ENCODE measurements at regions not wholly inside any gene's neighbourhood (a gene's known extent, or its start where the extent isn't known, plus 50 kb on each side); places are given as distances from the start of the nearest gene placed in this dataset.
"Not testable (repeated sequence)": the region's sequence is repeated elsewhere in the genome, so short reads cannot be mapped to it uniquely, and the experiment has no call there.

DNA sequence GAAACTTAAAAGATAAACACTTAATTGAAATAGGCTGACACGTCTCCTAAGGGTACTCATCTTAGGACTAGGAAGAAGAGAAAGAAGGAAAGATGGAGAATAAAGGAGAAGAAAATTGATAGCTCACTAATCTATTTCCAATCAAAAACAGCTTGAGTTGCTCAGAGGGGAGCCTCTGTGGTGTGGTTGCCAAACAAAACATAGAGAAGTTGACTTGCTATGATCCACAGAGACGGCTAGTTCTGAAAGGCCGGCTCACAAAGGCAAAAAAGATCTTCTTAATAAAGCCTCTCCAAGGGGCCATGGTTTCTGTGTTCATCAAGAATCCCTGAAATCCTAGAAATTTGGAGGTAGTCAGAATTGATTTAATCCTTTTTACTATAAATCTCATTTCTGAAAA is 644.1 kb downstream of the LMO4 start:
- DNase-seq (ENCODE audit: extremely low read depth, low read depth, low spot score), result no peak

DNA sequence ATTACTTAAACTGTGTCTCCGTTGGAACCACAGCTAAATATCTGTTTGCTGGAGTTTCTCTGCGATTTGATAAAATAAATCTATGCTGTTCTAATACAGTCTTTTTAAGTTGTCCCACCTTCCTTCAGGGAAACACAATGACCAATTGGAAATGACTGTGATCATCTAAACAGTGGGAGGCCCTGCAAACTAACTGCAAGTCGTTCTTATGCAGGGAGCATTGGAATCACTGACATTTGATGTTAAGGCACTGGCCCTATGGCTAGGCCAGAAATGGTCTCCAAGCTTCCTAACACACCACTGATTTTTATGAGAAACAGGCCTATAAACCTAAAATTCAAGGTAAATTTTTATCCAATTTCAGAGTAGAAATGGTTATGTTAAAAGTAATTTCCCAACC is 645.2 kb downstream of the LMO4 start:
- DNase-seq (ENCODE audit: extremely low read depth, low read depth, low spot score), result no peak

DNA sequence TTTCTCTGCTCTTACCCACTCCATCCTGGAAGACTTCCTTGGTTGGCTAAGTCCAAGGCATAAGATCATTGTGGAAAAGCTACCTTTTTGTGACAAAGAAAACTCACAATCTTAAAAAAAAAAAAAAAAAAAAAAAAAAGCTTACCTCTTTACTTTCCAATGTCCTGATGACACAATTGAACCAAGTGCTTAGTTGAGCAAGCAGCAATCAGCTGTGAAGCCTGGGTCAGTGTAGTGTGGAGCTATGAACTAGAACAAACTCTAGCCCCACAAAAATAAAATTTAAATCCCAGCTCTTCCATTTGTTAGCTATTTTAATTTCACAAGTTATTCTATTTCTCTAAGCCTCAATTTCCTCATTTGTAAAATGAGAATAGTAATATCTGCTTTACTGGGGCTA is 647.6 kb downstream of the LMO4 start:
- no peak for DNase-seq (ENCODE audit: extremely low read depth, low read depth, low spot score)

DNA sequence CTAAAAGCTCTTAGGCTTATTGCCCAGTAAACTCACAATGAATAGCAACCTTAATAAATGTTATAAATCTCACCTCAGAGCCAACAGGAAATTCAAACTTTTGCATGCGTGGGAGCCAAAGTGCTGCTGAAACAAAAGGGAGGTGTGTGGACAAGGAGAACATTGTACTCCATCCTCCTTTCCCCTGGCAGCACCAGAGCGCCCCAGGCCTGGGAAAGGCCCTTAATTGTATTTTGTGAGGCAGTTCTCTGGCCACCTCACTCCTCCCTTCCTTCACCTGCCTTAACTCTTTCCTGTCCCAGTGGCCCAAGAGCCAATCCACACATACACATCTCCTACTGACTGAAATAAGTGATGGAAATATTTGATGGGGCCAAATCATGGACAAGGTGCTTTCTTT is 648.5 kb downstream of the LMO4 start:
- DNase-seq (ENCODE audit: extremely low read depth, low read depth, low spot score), result no peak

DNA sequence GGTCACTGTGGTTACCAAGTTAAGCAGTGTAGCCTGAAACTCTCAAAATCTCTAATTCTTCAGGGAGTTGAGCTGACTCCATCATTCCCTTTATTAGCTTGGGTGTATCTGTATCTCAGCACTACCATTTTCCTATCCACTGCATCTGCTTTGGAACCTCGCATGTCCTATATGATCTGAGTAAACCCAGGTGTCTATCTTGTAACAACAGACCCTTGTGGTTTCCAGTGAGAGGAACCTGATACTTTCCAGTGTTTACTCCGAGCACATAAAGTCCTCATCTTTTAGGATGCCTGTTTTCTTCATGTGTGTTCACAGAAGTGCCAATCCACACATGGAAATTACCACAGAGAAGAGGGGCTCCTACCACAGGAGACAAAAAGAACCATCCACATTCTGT is 650.4 kb downstream of the LMO4 start:
- DNase-seq (ENCODE audit: extremely low read depth, low read depth, low spot score), result no peak

DNA sequence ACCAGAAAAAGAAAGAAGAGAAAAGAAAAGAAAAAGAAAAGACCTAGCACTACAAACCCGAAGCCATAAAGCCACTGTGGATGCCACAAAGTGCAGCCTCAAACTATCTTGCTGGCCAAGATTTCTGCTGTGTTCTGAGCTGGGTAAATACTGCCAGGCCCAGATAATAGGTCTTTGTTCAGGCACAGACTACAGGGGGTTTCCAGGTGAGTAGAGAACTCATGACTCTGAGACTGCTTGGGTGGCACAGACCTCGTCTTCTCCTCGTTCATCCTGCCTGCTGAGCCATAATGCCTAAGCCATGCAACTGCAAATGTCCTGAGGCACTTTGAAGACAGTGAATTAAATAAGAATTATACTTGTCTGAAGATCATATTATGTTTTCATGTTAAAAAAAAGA is 651.8 kb downstream of the LMO4 start:
- no peak for DNase-seq (ENCODE audit: extremely low read depth, low read depth, low spot score)

DNA sequence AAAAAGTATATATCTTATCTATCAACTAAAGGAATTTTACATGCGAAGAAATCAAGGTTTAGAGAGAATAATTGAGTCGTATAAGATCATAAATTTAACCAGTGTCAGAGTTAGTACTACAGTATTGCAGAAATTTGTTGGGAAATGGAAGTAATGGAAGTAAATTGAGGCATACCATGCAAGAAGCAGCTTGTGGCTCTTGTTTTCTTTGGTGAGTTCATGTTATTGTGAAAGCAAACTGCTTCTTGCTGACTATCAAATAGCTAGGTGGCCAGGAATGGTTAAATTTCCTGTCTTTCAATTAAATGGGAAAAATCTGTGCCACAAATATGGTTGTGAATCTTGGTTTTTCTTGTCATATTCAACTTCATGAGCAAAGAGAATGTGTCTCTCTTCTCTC is 652.7 kb downstream of the LMO4 start:
- DNase-seq (ENCODE audit: extremely low read depth, low read depth, low spot score), result no peak

DNA sequence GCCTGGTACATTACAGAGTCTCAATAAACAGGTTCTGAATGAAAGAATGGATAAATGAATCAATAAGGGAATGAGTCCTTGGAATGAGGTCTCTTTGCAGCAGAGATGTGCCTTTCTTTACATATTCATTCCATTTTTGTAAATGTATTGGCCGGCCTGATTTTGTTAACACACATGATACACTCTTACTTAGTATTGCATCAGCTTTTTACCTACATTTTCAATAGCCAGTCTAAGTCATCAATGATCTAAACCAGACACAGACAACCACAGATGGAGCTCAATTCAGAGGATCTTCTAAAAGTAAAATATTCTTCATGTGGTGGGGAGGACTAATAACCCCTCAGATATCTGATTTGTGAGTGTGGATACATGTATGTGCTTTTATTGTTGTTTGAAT is 653.1 kb downstream of the LMO4 start:
- no peak for DNase-seq (ENCODE audit: extremely low read depth, low read depth, low spot score)

DNA sequence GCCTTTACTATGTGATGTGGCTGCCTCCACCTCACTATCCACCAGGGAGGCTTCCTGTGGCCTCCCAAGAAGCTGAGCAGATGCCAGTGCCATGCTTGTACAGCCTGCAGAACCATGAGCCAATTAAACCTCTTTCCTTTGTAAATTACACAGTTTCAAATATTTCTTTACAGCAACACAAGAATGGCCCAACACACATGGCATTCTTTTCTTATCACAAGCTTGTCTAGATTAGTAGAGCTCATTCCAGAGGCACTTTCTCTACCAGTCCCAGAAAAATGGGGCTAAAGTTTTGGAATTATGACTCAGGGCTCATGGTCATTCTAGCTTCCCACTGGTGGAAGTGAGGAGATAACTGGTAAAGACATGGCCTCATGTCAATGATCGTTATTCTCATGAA is 655.2 kb downstream of the LMO4 start:
- DNase-seq (ENCODE audit: extremely low read depth, low read depth, low spot score), result no peak

DNA sequence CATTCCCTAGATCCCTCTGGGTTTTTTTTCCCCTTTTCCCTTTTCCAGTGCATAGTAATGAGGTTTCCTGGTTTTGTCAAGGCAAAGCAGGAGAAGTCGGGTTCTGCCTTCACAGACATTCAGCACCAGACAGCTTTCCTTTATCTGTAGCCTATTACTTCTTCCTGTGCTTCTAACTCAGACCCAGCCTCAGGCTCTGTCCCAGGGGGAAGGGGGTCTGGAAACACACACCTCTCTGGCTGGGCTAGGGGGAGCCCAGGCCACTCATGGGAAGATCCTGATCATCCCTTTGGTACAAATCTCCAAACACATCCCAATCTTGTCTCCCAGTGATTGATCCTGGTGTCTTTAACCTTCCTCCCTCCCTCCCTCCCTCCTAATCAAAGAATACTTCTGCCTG is 656.4 kb downstream of the LMO4 start:
- DNase-seq (ENCODE audit: extremely low read depth, low read depth, low spot score), result no peak

DNA sequence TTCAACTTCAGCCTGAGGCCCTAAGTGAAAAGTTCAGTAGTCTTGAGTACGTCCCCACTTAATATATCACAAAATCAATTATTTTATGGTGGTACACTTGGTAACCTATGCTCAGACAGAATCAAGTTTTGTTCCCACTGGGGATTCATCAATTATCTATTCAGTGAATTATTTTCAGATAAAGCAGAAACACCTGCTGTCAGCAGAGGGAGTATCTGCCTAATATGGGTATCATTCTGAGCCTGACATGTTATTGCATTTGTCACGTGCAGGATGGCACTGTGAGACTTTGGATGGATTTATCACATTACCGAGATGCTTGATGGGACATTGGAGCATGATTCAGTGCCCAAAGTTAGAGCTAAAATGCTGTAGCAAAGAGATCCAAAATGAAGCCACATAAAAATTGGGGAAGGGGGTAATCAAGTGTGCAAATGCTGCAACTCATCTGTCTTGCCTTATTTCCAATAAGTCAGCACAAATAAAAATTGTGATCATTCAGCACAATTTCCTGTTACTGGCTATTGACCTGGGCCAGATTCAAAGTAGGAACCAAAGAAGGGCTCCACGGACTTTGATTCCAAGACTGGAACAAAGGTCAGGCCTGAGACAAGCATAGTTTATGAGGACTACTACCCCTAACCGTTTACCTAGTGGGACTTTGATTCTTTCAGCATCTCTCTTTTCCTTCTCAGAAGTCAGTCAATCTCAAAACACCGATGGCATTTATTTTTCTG is 657.6 kb downstream of the LMO4 start:
- no peak for DNase-seq (ENCODE audit: extremely low read depth, low read depth, low spot score)

DNA sequence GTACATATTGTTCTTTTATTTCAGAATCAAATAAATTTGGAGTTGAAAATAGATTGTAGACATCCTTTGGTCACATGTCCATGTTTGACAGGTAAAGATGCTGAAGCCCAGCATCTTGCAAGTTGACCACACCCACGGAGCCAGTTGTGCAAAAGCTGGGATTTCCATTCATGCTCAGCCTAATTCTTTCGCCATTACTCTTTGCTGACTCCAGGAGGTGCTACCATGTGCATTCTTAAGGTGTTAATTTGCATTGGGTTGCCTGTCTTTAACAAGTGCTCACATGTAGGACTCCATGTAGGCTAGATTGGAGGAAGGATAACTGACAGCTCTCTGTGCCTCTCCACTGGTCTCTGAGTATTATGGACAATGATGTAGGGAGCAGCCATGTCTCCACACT is 660.7 kb downstream of the LMO4 start:
- no peak for DNase-seq (ENCODE audit: extremely low read depth, low read depth, low spot score)

DNA sequence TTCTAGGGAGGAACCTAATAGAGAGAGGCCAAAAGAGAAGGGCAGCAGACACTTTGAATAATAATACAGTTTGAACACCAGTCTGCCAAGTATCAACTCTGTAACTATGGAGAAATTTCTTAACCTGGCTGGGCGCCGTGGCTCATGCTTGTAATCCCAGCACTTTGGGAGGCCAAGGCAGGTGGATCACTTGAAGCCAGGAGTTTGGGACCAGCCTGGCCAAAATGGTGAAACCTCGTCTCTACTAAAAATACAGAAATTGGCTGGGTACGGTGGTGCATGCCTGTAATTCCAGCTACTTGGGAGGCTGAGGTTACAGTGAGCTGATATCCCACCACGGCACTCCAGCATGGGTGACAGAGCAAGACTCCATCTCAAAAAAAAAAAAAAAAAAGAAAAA is 663.9 kb downstream of the LMO4 start:
- not testable (repeated sequence) for DNase-seq (ENCODE audit: extremely low read depth, low read depth, low spot score)

DNA sequence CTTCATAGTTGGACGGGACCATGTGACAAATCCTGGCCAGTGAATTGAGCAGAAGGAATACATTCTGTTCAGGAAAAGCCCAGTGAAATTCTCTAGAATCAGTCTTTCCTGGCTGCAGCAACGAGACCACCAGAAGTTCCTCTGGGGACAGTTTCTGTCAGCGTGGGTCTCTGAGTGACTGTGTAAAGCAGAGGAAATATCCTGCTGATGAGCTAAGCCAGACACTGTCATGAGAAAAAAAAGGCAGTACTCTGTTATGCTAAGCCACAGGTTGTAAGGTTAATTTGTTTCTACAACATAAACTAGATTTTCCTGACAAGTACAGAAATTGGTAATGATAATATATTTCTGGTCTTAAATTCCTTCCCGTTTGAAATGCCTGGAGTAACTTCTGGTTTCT is 664.4 kb downstream of the LMO4 start:
- DNase-seq (ENCODE audit: extremely low read depth, low read depth, low spot score), result no peak

DNA sequence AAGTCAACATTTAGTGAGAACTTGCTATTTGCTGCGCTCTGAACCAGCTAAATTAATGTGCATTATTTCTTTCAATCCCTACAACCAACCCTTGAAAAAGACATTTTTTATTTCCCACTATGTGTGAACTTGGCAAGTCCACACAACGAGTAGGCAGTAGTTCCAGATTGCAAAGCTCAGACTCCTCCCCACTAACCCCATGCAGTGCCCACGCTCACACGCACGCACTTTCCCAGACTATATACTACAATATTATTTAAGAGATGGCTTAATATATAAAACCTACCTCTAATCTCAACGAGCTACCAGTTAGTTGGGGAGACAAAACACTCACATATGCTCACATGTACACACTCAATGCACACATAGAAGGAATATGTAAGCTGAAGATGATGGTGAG is 671.2 kb downstream of the LMO4 start:
- no peak for DNase-seq (ENCODE audit: extremely low read depth, low read depth, low spot score)

DNA sequence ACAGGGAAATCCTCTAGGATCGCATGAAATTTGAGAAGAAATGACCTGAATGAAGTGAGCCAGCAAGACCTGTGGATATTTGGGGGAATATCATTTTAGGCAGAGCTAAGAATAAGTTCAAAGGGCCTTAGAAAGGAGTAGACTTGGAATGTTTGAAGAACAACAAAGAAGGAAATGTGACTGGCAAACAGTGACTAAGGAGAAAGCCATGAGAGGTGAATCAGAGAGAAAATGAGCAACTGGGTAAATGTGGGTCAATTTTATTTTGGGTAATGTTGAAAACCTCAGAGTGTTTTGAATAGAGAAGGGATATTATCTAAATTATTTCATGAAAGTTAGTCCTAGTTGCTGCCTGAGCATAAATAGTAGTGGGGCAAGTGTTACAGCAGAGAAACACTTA is 672.8 kb downstream of the LMO4 start:
- no peak for DNase-seq (ENCODE audit: extremely low read depth, low read depth, low spot score)

DNA sequence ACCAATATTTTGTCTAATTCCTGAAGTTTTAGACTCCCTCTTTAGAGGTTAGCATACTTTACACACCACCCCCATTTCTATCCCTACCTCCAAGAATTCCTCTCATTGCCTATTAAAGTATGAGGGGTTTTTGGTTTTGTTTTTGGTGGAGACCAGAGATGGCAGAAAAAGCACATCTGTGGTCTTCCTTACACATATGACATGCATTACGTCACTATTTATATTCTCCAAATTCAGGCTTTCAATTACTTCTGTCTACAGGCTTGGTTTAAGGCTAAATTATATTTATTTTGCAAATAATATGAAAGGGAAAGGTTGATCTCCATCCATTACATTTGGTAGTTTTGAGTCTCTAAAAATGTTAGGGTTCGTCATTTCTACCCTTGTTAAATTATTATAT is 674.6 kb downstream of the LMO4 start:
- no peak for DNase-seq (ENCODE audit: extremely low read depth, low read depth, low spot score)

DNA sequence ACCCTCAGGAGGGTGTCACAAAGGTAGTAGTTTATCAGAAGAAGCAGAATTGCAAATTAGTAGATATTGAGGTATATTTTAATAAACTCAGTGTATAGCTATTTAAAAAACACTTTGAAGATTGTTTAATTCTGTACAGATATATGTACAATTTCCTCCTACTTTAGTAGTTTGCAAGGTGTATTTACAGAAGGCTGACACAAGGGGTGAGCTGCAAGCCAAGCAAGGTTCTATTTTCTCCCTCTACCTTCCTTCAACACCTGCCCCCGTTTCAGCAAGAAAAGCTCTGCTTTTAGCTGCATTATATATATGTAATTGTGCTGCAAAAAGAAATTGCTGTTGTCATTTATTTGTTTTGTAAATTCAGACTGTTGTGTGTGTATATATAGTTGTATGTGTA is 674.2 kb upstream of the PKN2 start:
- DNase-seq (ENCODE audit: extremely low read depth, low read depth, low spot score), result no peak

DNA sequence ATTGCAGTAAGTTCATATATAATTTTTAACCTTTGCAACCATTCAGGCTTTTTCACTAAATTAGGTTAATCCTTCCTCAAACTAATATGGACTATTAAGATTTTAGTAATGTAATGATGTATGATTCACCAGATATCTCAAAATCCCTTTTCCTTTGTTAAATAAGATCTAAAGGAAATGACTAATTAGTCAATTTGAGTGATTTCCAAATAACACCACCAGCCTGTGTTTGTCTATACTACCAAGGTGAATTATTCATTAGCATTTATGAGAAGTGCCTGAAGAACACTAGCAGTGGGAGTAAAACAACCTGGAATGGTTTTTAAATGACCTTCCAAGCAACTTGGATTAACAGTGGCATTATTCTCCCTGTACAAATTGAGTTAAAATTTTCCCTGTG is 670.6 kb upstream of the PKN2 start:
- no peak for DNase-seq (ENCODE audit: extremely low read depth, low read depth, low spot score)

DNA sequence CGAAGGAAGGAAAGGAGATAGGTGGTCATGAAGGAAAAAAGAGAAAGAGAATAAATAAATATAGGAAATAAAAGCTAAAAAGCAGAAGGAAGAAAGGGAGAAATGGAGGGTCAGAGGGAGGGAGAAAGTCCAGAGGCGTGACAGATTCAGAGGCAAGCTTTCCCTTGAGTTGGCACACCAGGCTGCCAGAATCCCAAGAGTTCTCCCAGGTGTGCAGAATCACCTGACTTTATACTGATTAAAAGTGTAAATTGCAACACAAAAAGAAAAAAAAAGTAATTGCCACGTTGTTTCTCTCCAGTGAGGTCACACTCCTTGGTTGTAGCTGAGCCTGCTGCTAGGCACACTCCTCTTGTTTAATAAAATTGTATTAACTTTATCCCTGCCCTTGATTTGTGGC is 669.9 kb upstream of the PKN2 start:
- no peak for DNase-seq (ENCODE audit: extremely low read depth, low read depth, low spot score)

DNA sequence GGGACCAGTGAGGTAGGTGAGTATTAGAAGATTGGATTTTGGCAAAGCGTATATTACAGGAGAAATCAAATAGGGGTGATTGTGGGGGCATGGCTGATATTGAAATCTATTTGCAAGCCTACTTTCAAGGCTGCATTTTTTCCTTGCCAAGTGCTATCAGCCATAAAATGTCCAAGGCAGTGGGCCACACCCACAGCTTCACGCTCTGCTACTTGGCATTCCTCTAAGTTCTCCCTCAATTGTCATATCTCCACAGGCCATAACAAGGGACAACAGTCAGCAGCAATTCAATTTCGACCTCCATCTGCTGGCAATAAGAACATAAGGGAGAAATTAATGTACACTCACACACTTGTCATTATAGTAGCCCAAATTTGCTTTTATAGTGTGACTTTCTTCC is 667.1 kb upstream of the PKN2 start:
- DNase-seq (ENCODE audit: extremely low read depth, low read depth, low spot score), result no peak

DNA sequence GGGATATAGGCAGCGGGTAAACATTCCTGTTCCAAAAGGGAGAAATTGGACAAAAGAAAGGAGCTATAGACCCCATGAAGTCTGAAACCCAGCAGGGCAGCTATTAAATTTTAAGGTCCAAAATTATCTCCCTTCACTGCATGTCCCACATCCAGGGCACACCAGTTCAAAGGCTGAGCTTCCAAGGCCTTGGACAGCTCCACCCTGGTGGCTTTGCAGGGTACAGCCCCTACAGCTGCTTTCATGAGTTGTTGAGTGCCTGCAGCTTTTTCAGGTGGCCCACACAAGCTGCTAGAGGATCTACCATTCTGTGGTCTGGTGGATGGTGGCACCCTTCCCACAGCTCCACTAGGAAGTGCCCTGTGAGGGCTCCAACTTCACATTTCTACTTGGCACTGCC is 662.5 kb upstream of the PKN2 start:
- DNase-seq (ENCODE audit: extremely low read depth, low read depth, low spot score), result no peak

DNA sequence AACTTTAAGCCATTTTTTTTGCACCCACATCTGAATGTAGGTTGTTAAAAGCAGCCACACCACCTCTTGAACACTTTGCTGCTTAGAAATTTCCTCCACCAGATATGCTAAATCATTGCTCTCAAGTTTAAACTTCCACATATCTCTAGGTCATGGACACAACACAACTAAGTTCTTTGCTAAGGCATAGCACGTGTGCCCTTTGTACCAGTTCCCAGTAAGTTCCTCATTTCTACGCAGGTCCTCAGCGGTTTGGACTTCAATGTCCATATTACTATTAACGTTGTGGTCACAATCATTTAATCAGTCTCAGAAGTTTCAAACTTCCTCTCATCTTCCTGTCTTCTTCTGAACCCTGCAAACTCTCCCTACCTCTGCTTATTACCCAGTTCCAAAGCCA is 661.6 kb upstream of the PKN2 start:
- no peak for DNase-seq (ENCODE audit: extremely low read depth, low read depth, low spot score)
